GM12873 (cell line): ENCODE measurements at regions not wholly inside any gene's neighbourhood (a gene's known extent, or its start where the extent isn't known, plus 50 kb on each side); places are given as distances from the start of the nearest gene placed in this dataset.

Experiments used
- CTCF ChIP-seq: IDR thresholded peaks from 2 replicates; pipeline ENCODE4 v1.5.1; 2012; ENCODE audit warnings: low read depth, mild to moderate bottlenecking, moderate library complexity, low read length, control low read depth; ENCODE audit not compliant: insufficient read depth; ENCODE audit errors: missing control alignments

DNA sequence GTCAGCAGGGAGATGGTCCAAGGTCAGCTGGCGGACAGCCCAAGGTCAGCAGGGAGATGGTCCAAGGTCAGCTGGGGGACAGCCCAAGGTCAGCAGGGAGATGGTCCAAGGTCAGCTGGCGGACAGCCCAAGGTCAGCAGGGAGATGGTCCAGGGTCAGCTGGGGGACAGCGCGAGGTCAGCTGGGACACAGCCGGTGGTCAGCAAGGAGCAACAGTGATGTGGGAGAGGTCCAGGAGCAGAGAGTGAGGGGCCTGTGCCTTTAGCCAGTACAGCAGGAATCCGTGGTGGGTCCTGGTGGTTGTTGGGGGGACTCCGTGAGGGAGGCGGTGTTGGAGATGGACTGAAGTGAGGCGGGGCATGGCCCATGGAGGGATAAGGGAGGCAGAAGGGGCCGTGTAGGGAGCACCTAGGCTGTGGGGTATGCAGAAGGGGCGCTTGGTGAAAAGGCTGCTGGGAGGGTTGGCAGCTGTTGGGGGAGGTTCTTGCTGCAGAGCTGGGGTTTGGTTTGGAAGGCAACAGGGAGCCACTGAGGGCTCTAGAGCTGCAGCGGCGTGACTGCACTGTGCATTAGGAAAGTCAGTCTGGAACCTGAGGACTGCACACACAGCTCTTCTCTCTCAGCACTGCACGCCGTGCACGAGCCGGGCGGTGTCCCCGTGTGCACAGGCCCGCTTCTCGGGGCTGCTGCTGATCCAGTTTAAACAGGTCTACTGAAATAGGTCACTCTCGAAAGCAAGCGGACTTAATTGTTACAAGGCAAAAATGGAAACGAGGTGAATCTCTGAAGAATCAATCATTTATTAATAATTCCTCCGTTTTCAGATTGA is 76.2 kb upstream of the HDAC4 start:
- no peak for TF ChIP-seq CTCF

DNA sequence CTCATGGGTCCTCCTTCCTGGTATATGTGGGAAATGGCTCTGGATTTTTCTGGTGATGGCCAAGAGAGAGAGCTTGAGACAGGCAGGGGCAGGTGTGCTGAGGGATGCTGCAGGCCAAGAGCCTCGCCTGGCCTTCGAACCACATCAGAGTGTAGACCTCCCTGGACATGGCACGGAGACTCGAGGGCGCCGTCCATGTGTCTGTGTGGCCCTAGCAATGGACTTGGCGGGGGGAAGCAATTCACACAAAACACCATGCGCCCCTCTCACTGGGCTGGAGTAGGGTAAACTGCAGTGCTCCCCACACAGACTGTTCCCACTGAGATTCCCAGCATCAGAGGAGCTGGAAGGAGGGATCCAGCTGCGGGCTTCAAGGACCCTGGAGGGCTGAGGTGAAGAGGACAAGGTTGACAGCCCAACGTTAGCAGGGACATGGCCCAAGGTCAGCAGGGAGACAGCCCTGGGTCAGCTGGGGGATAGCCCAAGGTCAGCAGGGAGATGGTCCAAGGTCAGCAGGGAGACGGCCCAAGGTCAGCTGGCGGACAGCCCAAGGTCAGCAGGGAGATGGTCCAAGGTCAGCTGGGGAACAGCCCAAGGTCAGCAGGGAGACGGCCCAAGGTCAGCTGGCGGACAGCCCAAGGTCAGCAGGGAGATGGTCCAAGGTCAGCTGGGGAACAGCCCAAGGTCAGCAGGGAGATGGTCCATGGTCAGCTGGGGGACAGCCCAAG is 75.4 kb upstream of the HDAC4 start:
- TF ChIP-seq CTCF = no peak

- TF ChIP-seq CTCF = no peak
Observed at GRCh38 chr2:239475161-239476028, 74.6 kb upstream of the HDAC4 start.

- TF ChIP-seq CTCF = no peak
Observed at GRCh38 chr2:239473211-239473805, 72.5 kb upstream of the HDAC4 start.

DNA sequence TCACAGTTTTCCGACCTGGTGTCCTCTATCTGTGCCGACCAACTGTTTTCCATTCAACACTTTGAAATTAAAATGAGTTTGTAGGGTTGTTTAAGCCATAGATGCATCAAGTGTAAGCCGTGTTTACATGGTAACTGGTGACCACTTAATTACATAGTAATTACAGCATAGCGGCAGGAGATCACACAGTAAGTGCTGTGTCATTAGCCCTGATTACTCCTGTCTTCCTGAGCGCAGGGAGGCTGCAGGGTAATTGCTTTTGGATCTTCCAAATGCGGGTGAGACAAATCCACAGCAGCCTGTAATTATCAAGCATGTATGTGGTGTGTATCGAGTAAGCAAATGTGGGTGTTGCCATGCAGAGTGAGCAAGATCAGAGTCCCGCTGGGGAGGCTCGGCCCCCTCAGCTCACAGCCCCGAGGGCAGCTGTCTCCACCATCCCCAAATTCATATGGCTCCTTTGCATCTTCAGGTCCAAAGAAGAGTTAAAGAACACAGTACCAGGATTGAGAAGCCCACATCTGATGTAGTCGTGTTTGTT is 71.5 kb upstream of the HDAC4 start:
- no peak for TF ChIP-seq CTCF

- TF ChIP-seq CTCF = no peak
Observed at GRCh38 chr2:239471011-239471792, 70.4 kb upstream of the HDAC4 start.
